ENCODE measurements at regions not wholly inside any gene's neighbourhood (a gene's known extent, or its start where the extent isn't known, plus 50 kb on each side); places are given as distances from the start of the nearest gene placed in this dataset.

DNA sequence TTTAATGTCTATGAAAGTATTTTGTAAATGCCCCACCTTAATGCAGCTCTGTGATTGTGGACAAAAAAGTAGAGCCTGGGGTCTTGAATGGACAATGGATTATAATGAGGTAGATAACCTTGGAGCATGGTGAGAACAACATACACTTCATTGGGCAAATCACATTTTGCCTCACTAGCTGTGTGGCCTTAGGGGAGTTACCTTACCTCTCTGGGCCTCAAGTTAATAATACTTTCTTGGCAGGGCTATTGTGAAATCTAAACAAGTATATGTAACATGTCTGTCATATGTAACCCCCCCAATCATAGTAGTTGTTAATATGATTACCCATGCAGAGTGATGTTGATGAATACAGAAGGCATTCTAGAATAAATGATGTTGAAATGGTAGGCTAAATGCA lies 213.6 kb upstream of the ANKRD55 start:
- intact Hi-C loops (cut with DNase I; ENCODE audit: low total_unique reads), result no loop called here
- no peaks in the 10 kb centered on the region for H3K9me3 ChIP-seq
- H3K4me3 ChIP-seq, result no peak overlapping the region
- no peaks in the 10 kb centered on the region for H3K27me3 ChIP-seq
- no peaks in the 10 kb centered on the region for H3K4me1 ChIP-seq
- no peak overlapping the region for H3K27ac ChIP-seq
- DNase-seq, result no peak
- H3K36me3 ChIP-seq (ENCODE audit: low read depth, missing control alignments), result no peaks in the 10 kb centered on the region
- TF ChIP-seq, protein P1, sequence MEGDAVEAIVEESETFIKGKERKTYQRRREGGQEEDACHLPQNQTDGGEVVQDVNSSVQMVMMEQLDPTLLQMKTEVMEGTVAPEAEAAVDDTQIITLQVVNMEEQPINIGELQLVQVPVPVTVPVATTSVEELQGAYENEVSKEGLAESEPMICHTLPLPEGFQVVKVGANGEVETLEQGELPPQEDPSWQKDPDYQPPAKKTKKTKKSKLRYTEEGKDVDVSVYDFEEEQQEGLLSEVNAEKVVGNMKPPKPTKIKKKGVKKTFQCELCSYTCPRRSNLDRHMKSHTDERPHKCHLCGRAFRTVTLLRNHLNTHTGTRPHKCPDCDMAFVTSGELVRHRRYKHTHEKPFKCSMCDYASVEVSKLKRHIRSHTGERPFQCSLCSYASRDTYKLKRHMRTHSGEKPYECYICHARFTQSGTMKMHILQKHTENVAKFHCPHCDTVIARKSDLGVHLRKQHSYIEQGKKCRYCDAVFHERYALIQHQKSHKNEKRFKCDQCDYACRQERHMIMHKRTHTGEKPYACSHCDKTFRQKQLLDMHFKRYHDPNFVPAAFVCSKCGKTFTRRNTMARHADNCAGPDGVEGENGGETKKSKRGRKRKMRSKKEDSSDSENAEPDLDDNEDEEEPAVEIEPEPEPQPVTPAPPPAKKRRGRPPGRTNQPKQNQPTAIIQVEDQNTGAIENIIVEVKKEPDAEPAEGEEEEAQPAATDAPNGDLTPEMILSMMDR (IDR thresholded peaks at IDR 0.05), result no peak
- no peak for TF ChIP-seq POLR2A (IDR thresholded peaks at IDR 0.05)

- WGBS, 2 donors, result 90 to 93% methylated on average over 2 of the region's 2 CpGs
- no peak overlapping the region for H3K27ac ChIP-seq
- no peaks in the 10 kb centered on the region for H3K27me3 ChIP-seq
- intact Hi-C loops (cut with DNase I; ENCODE audit: low total_unique reads), result no loop called here
- no peaks in the 10 kb centered on the region for H3K36me3 ChIP-seq (ENCODE audit: low read depth, missing control alignments)
- H3K4me1 ChIP-seq, result no peaks in the 10 kb centered on the region
- TF ChIP-seq POLR2A (IDR thresholded peaks at IDR 0.05), result no peak
- TF ChIP-seq, protein P1 (IDR thresholded peaks at IDR 0.05), result no peak
- DNase-seq, result no peak
- H3K4me3 ChIP-seq, result no peak overlapping the region
- no peaks in the 10 kb centered on the region for H3K9me3 ChIP-seq
These were observed 210.7 kb upstream of the ANKRD55 start for GRCh38 chr5:56443826-56444225.

GRCh38 chr5:56440871-56441740 lies 208.0 kb upstream of the ANKRD55 start:
- Histone ChIP-seq H3K4me3 (no peak overlapping the region), H3K9me3 (no peaks in the 10 kb centered on the region), H3K4me1 (no peaks in the 10 kb centered on the region), H3K36me3 (ENCODE audit: low read depth, missing control alignments) (no peaks in the 10 kb centered on the region), H3K27ac (no peak overlapping the region), H3K27me3 (no peaks in the 10 kb centered on the region)
- intact Hi-C loops (cut with DNase I; ENCODE audit: low total_unique reads), result no loop called here
- DNase-seq, result no peak
- 61 to 67% methylated on average over 7 of the region's 7 CpGs for WGBS, 2 donors
- TF ChIP-seq POLR2A (IDR thresholded peaks at IDR 0.05), result no peak
- TF ChIP-seq, protein P1 (IDR thresholded peaks at IDR 0.05), result no peak

DNA sequence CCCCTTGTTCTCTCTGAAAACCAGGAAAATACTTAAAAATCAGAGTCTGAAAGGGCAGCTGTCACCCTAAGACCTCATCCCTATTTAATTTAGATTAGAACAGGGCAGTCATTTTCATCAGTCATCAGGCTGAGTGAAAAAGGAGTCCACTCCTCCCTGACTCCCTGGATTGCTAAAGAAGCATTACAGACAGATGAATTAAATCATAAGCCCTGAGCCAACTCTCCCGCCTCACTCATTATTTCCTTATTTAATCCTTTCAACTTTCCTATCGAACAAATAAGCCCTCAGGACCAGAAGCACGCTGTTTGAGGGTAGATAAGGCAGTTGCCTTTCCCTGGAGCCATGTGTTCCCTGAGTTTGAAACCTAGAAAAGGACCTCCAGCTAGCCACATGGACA lies 201.9 kb upstream of the ANKRD55 start:
- Histone ChIP-seq H3K4me1 (no peaks in the 10 kb centered on the region), H3K9me3 (no peaks in the 10 kb centered on the region), H3K4me3 (no peak overlapping the region), H3K27me3 (no peaks in the 10 kb centered on the region), H3K27ac (no peak overlapping the region), H3K36me3 (ENCODE audit: low read depth, missing control alignments) (no peaks in the 10 kb centered on the region)
- no peak for DNase-seq
- TF ChIP-seq, protein P1 (IDR thresholded peaks at IDR 0.05), result no peak
- no peak for TF ChIP-seq POLR2A (IDR thresholded peaks at IDR 0.05)
- 80 to 87% methylated on average over 3 of the region's 3 CpGs for WGBS, 2 donors
- intact Hi-C loops (cut with DNase I; ENCODE audit: low total_unique reads), result no loop called here

Data from testis (tissue), 2 donors.